GM18502 (cell line): ENCODE measurements at regions not wholly inside any gene's neighbourhood (a gene's known extent, or its start where the extent isn't known, plus 50 kb on each side); places are given as distances from the start of the nearest gene placed in this dataset.
"Not testable (repeated sequence)": the region's sequence is repeated elsewhere in the genome, so short reads cannot be mapped to it uniquely, and the experiment has no call there.

Source experiments
- ATAC-seq: cut with Tn5 transposase; IDR thresholded peaks from one replicate; pipeline ENCODE4 v1.9.1; 2021; ENCODE audit warnings: mild to moderate bottlenecking; ENCODE audit not compliant: unreplicated experiment, poor library complexity

- ATAC-seq: no peak
Measured at GRCh38 chr14:38973083-38973700, 129.8 kb downstream of the SEC23A start.

- no peak for ATAC-seq
Measured at GRCh38 chr14:38972511-38972910, 130.5 kb downstream of the SEC23A start.

GRCh38 chr14:38971258-38971921 lies 131.6 kb downstream of the SEC23A start:
- no peak for ATAC-seq

GRCh38 chr14:38964630-38965029 lies 138.4 kb downstream of the SEC23A start:
- ATAC-seq: no peak

GRCh38 chr14:38960946-38961531 lies 142.0 kb downstream of the SEC23A start:
- ATAC-seq: no peak

GRCh38 chr14:38959021-38959420 lies 144.0 kb downstream of the SEC23A start:
- ATAC-seq: no peak

- no peak for ATAC-seq
Measured at GRCh38 chr14:38958589-38958988, 144.4 kb downstream of the SEC23A start.

- no peak for ATAC-seq
Measured at GRCh38 chr14:38951451-38951850, 151.6 kb downstream of the SEC23A start.

GRCh38 chr14:38950676-38951075 lies 152.4 kb downstream of the SEC23A start:
- no peak for ATAC-seq

- no peak for ATAC-seq
Measured at GRCh38 chr14:38948576-38948975, 154.5 kb downstream of the SEC23A start.

- no peak for ATAC-seq
Measured at GRCh38 chr14:38948171-38948570, 154.9 kb downstream of the SEC23A start.

- no peak for ATAC-seq
Measured at GRCh38 chr14:38947343-38947742, 155.7 kb downstream of the SEC23A start.

GRCh38 chr14:38944691-38945090 lies 158.3 kb downstream of the SEC23A start:
- no peak for ATAC-seq

GRCh38 chr14:38941488-38941887 lies 161.5 kb downstream of the SEC23A start:
- ATAC-seq: no peak

- ATAC-seq: not testable (repeated sequence)
Measured at GRCh38 chr14:38932653-38933000, 170.4 kb downstream of the SEC23A start.

GRCh38 chr14:38931969-38932652 lies 170.9 kb downstream of the SEC23A start:
- ATAC-seq: no peak

- ATAC-seq: no peak
Measured at GRCh38 chr14:38930898-38931297, 172.1 kb downstream of the SEC23A start.

- ATAC-seq: no peak
Measured at GRCh38 chr14:38930022-38930421, 173.0 kb downstream of the SEC23A start.

GRCh38 chr14:38929416-38929815 lies 173.6 kb downstream of the SEC23A start:
- ATAC-seq: no peak

- not testable (repeated sequence) for ATAC-seq
Measured at GRCh38 chr14:38921893-38922292, 181.1 kb downstream of the SEC23A start.

- ATAC-seq: no peak
Measured at GRCh38 chr14:38915125-38915524, 187.9 kb downstream of the SEC23A start.
